Large intestine (tissue), 3 donors: ENCODE measurements at regions not wholly inside any gene's neighbourhood (a gene's known extent, or its start where the extent isn't known, plus 50 kb on each side); places are given as distances from the start of the nearest gene placed in this dataset.

Experiments
- DNase-seq, 2 donors: peaks; one replicate each; pipeline versions ENCODE4 v3.0.0 to v3.0.0-alpha.2; 2013
- H3K27ac ChIP-seq: one replicate; pipeline ENCODE4 v1.5.1; 2013; ENCODE audit warnings: low read length
- H3K27me3 ChIP-seq: 2 replicates; pipeline ENCODE4 v1.6.1; 2013; ENCODE audit warnings: low read length; ENCODE audit not compliant: control insufficient read depth, insufficient read depth
- H3K36me3 ChIP-seq: 2 replicates; pipeline ENCODE4 v1.6.1; 2013; ENCODE audit warnings: low read length; ENCODE audit not compliant: control insufficient read depth, insufficient read depth
- H3K4me1 ChIP-seq: one replicate; pipeline ENCODE4 v1.6.1; 2013; ENCODE audit warnings: low read length; ENCODE audit not compliant: control insufficient read depth, insufficient read depth
- H3K4me3 ChIP-seq: one replicate; pipeline ENCODE4 v1.5.1; 2013; ENCODE audit warnings: low read length
- H3K9me3 ChIP-seq: one replicate; pipeline ENCODE4 v1.6.1; 2013; ENCODE audit warnings: mild to moderate bottlenecking, low read depth, low read length, moderate library complexity; ENCODE audit not compliant: control insufficient read depth
- WGBS: methylation state at CpG from one replicate; pipeline ENCODE4 v1.1.5; 2013; ENCODE audit warnings: low lambda C conversion rate; ENCODE audit not compliant: insufficient coverage; 5-methylcytosine and 5-hydroxymethylcytosine counted together

- Histone ChIP-seq H3K27ac (no peak overlapping the region), H3K36me3 (no peaks in the 10 kb centered on the region), H3K9me3 (no peaks in the 10 kb centered on the region), H3K4me1 (no peaks in the 10 kb centered on the region), H3K27me3 (peaks cover 2% of the 10 kb centered on the region), H3K4me3 (no peak overlapping the region)
- no CpG with 5 or more reads among the region's 34 CpGs for WGBS
- DNase-seq = peak; percentile 25 to 30
These were observed 167.2 kb upstream of the POU3F1 start for GRCh38 chr1:38213646-38214434.

GRCh38 chr1:38210895-38211177, 164.2 kb upstream of the POU3F1 start:
- Histone ChIP-seq H3K4me3 (no peak overlapping the region), H3K27me3 (no peaks in the 10 kb centered on the region), H3K9me3 (no peaks in the 10 kb centered on the region), H3K4me1 (no peaks in the 10 kb centered on the region), H3K36me3 (no peaks in the 10 kb centered on the region), H3K27ac (no peak overlapping the region)
- DNase-seq = no peak
- 83% methylated on average over 1 of the region's 1 CpG for WGBS

- Histone ChIP-seq H3K27ac (no peak overlapping the region), H3K4me3 (no peak overlapping the region), H3K9me3 (no peaks in the 10 kb centered on the region), H3K36me3 (no peaks in the 10 kb centered on the region), H3K27me3 (no peaks in the 10 kb centered on the region), H3K4me1 (no peaks in the 10 kb centered on the region)
- WGBS = no CpG with 5 or more reads among the region's 15 CpGs
- DNase-seq = no peak
These were observed 163.7 kb upstream of the POU3F1 start for GRCh38 chr1:38210021-38210894.

- Histone ChIP-seq H3K36me3 (no peaks in the 10 kb centered on the region), H3K27ac (no peak overlapping the region), H3K4me3 (no peak overlapping the region), H3K27me3 (no peaks in the 10 kb centered on the region), H3K4me1 (no peaks in the 10 kb centered on the region), H3K9me3 (no peaks in the 10 kb centered on the region)
- no peak for DNase-seq
- no CpG with 5 or more reads among the region's 9 CpGs for WGBS
These were observed 162.4 kb upstream of the POU3F1 start for GRCh38 chr1:38208716-38209632.

- H3K27ac ChIP-seq = no peak overlapping the region
- H3K9me3 ChIP-seq = no peaks in the 10 kb centered on the region
- no peak overlapping the region for H3K4me3 ChIP-seq
- WGBS = no CpG with 5 or more reads among the region's 4 CpGs
- H3K36me3 ChIP-seq = no peaks in the 10 kb centered on the region
- H3K27me3 ChIP-seq = no peaks in the 10 kb centered on the region
- no peaks in the 10 kb centered on the region for H3K4me1 ChIP-seq
- DNase-seq = no peak
These were observed 161.3 kb upstream of the POU3F1 start for GRCh38 chr1:38207906-38208305.

- H3K36me3 ChIP-seq = no peaks in the 10 kb centered on the region
- no CpG with 5 or more reads among the region's 15 CpGs for whole genome bisulfite sequencing
- no peaks in the 10 kb centered on the region for H3K27me3 ChIP-seq
- H3K4me3 ChIP-seq = no peak overlapping the region
- no peak overlapping the region for H3K27ac ChIP-seq
- H3K4me1 ChIP-seq = no peaks in the 10 kb centered on the region
- H3K9me3 ChIP-seq = no peaks in the 10 kb centered on the region
- DNase-seq = no peak
These were observed 160.7 kb upstream of the POU3F1 start for GRCh38 chr1:38207275-38207674.

- Histone ChIP-seq H3K4me3 (no peak overlapping the region), H3K27ac (no peak overlapping the region), H3K36me3 (no peaks in the 10 kb centered on the region), H3K4me1 (no peaks in the 10 kb centered on the region), H3K27me3 (no peaks in the 10 kb centered on the region), H3K9me3 (no peaks in the 10 kb centered on the region)
- no peak for DNase-seq
- WGBS = no CpG with 5 or more reads among the region's 3 CpGs
These were observed 158.1 kb upstream of the POU3F1 start for GRCh38 chr1:38204698-38205097.

GRCh38 chr1:38203441-38203840, 156.8 kb upstream of the POU3F1 start:
- H3K4me3 ChIP-seq = no peak overlapping the region
- H3K4me1 ChIP-seq = no peaks in the 10 kb centered on the region
- no peaks in the 10 kb centered on the region for H3K9me3 ChIP-seq
- H3K27ac ChIP-seq = no peak overlapping the region
- DNase-seq = no peak
- WGBS = 78% methylated on average over 4 of the region's 4 CpGs
- H3K27me3 ChIP-seq = no peaks in the 10 kb centered on the region
- no peaks in the 10 kb centered on the region for H3K36me3 ChIP-seq

GRCh38 chr1:38201431-38201830, 154.8 kb upstream of the POU3F1 start:
- WGBS = 100% methylated on average over 1 of the region's 1 CpG
- no peaks in the 10 kb centered on the region for H3K4me1 ChIP-seq
- DNase-seq = no peak
- H3K36me3 ChIP-seq = no peaks in the 10 kb centered on the region
- no peaks in the 10 kb centered on the region for H3K9me3 ChIP-seq
- H3K4me3 ChIP-seq = no peak overlapping the region
- H3K27ac ChIP-seq = no peak overlapping the region
- H3K27me3 ChIP-seq = no peaks in the 10 kb centered on the region

GRCh38 chr1:38198621-38199020, 152.0 kb upstream of the POU3F1 start:
- Histone ChIP-seq H3K4me3 (no peak overlapping the region), H3K36me3 (no peaks in the 10 kb centered on the region), H3K27ac (no peak overlapping the region), H3K27me3 (peaks cover 4% of the 10 kb centered on the region), H3K4me1 (no peaks in the 10 kb centered on the region), H3K9me3 (no peaks in the 10 kb centered on the region)
- no peak for DNase-seq
- 100% methylated on average over 1 of the region's 2 CpGs for WGBS
